Smooth muscle cell (in vitro differentiated cells): ENCODE measurements at regions not wholly inside any gene's neighbourhood (a gene's known extent, or its start where the extent isn't known, plus 50 kb on each side); places are given as distances from the start of the nearest gene placed in this dataset.
A peak's percentile ranks its signal among the peaks of the same experiment; 100 is the strongest.
"Not testable (repeated sequence)": the region's sequence is repeated elsewhere in the genome, so short reads cannot be mapped to it uniquely, and the experiment has no call there.

Experiments
- DNase-seq: peaks from one replicate; lab custom pipeline; 2025; ENCODE audit not compliant: unreplicated experiment; lab: John Stamatoyannopoulos, UW
- H2AFZ ChIP-seq: fragments of 200-600 bp; sonication (generic); 2 replicates; pipeline ENCODE4 v1.6.0; 2016; ENCODE audit warnings: antibody characterized with exemption, low read depth, mild to moderate bottlenecking
- H3F3A ChIP-seq: fragments of 200-600 bp; sonication (generic); 2 replicates; pipeline ENCODE4 v1.6.0; 2017; ENCODE audit warnings: antibody characterized with exemption, low read depth
- H3K27ac ChIP-seq: fragments of 200-600 bp; sonication (generic); 2 replicates; pipeline ENCODE4 v1.5.1; 2016; ENCODE audit warnings: low read depth, mild to moderate bottlenecking
- H3K27me3 ChIP-seq: fragments of 200-600 bp; sonication (generic); 2 replicates; pipeline ENCODE4 v1.6.1; 2016; ENCODE audit warnings: low read depth, mild to moderate bottlenecking
- H3K36me3 ChIP-seq: fragments of 200-600 bp; sonication (generic); 2 replicates; pipeline ENCODE4 v1.5.1; 2016; ENCODE audit warnings: low read depth
- H3K4me1 ChIP-seq: fragments of 200-600 bp; sonication (generic); 2 replicates; pipeline ENCODE4 v1.5.1; 2016; ENCODE audit warnings: low read depth
- H3K4me2 ChIP-seq: fragments of 200-600 bp; sonication (generic); 2 replicates; pipeline ENCODE4 v1.6.0; 2016; ENCODE audit warnings: mild to moderate bottlenecking
- H3K4me3 ChIP-seq: fragments of 200-600 bp; sonication (generic); 2 replicates; pipeline ENCODE4 v1.5.1; 2016; ENCODE audit warnings: mild to moderate bottlenecking
- H3K79me2 ChIP-seq: fragments of 200-600 bp; sonication (generic); 2 replicates; pipeline ENCODE4 v1.6.0; 2016; ENCODE audit warnings: low read depth, mild to moderate bottlenecking
- H3K9ac ChIP-seq: fragments of 200-600 bp; sonication (generic); 2 replicates; pipeline ENCODE4 v1.6.0; 2016; ENCODE audit warnings: low read depth
- H3K9me3 ChIP-seq: fragments of 200-600 bp; sonication (generic); replicated peaks from 2 replicates; pipeline ENCODE4 v1.5.1; 2016; ENCODE audit warnings: low read depth
- H4K20me1 ChIP-seq: fragments of 200-600 bp; sonication (generic); 2 replicates; pipeline ENCODE4 v1.6.0; 2016; ENCODE audit warnings: low read depth
- WGBS: methylation state at CpG from one replicate; pipeline ENCODE4 v1.1.7; 2016; ENCODE audit warnings: low lambda C conversion rate; 5-methylcytosine and 5-hydroxymethylcytosine counted together
- TF ChIP-seq, protein P1 (sequence below): fragments of 200-600 bp; sonication (generic); IDR thresholded peaks from 2 replicates; pipeline ENCODE4 v1.5.1; 2017; ENCODE audit warnings: borderline replicate concordance, mild to moderate bottlenecking, antibody characterized with exemption; ENCODE audit not compliant: insufficient read depth, poor library complexity, severe bottlenecking

DNA sequence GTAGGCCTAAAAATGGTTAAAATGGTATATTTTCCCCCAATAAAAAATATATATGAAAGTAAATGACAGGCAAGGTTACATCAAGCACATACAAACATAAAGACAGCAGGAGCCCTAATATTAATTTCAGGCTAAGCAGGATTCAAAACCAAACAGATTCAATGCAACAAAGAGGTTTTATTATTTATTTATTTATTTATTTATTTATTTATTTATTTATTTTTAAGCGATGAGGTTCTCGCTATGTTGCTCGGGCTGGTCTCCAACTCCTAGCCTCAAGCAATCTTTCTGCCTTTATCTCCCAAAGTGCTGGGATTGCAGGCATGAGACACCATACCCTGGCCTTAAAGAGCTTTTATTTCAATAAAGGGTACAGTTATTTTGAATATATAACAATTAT, 106.4 kb upstream of the SHB start:
- Histone ChIP-seq H3K27ac (no peak overlapping the region), H3F3A (no peaks in the 10 kb centered on the region), H2AFZ (no peak overlapping the region), H3K36me3 (no peaks in the 10 kb centered on the region), H3K4me2 (no peak overlapping the region), H3K4me1 (no peaks in the 10 kb centered on the region), H3K9me3 (no peaks in the 10 kb centered on the region), H3K79me2 (no peaks in the 10 kb centered on the region), H3K27me3 (no peaks in the 10 kb centered on the region), H3K9ac (no peak overlapping the region), H4K20me1 (no peaks in the 10 kb centered on the region), H3K4me3 (no peak overlapping the region)
- 100% methylated on average over 3 of the region's 3 CpGs for WGBS
- TF ChIP-seq, protein P1, sequence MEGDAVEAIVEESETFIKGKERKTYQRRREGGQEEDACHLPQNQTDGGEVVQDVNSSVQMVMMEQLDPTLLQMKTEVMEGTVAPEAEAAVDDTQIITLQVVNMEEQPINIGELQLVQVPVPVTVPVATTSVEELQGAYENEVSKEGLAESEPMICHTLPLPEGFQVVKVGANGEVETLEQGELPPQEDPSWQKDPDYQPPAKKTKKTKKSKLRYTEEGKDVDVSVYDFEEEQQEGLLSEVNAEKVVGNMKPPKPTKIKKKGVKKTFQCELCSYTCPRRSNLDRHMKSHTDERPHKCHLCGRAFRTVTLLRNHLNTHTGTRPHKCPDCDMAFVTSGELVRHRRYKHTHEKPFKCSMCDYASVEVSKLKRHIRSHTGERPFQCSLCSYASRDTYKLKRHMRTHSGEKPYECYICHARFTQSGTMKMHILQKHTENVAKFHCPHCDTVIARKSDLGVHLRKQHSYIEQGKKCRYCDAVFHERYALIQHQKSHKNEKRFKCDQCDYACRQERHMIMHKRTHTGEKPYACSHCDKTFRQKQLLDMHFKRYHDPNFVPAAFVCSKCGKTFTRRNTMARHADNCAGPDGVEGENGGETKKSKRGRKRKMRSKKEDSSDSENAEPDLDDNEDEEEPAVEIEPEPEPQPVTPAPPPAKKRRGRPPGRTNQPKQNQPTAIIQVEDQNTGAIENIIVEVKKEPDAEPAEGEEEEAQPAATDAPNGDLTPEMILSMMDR = no peak
- no peak for DNase-seq

GRCh38 chr9:38172586-38172985, 103.6 kb upstream of the SHB start:
- no peak overlapping the region for H3K4me3 ChIP-seq
- 23% methylated on average over 4 of the region's 4 CpGs for WGBS
- H3K79me2 ChIP-seq = no peaks in the 10 kb centered on the region
- no peaks in the 10 kb centered on the region for H3K4me1 ChIP-seq
- TF ChIP-seq, protein P1 = no peak
- H3F3A ChIP-seq = no peaks in the 10 kb centered on the region
- H2AFZ ChIP-seq = no peak overlapping the region
- no peaks in the 10 kb centered on the region for H4K20me1 ChIP-seq
- H3K9ac ChIP-seq = no peak overlapping the region
- no peaks in the 10 kb centered on the region for H3K9me3 ChIP-seq
- no peak for DNase-seq
- H3K27me3 ChIP-seq = no peaks in the 10 kb centered on the region
- peak overlapping the region; percentile 93 for H3K27ac ChIP-seq
- H3K4me2 ChIP-seq = no peak overlapping the region
- H3K36me3 ChIP-seq = no peaks in the 10 kb centered on the region

DNA sequence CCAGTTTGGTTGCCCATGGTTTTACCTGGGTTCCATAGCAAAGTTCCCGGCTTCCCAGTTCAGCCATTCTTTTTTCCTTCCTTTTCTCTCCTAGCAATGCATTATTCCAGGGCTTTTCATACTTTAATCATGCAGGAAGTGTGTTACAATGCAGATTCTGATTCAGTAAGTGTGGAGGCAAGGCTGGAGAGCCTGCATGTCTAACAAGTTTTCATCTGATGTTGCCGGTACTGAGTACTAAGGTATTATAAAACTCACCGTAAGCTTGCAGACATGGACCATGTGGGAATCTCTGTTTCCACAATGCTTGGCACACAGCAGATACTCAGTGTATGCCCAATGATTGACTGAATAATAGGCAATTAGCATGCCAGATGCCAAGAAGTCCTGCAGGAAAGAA, 102.9 kb upstream of the SHB start:
- Histone ChIP-seq H3K27ac (peak overlapping the region; percentile 93), H4K20me1 (no peaks in the 10 kb centered on the region), H3K9ac (peak overlapping the region; percentile 13), H3K36me3 (no peaks in the 10 kb centered on the region), H3K4me2 (no peak overlapping the region), H3K4me1 (no peaks in the 10 kb centered on the region), H3F3A (no peaks in the 10 kb centered on the region), H3K4me3 (no peak overlapping the region), H3K79me2 (no peaks in the 10 kb centered on the region), H3K9me3 (no peaks in the 10 kb centered on the region), H2AFZ (no peak overlapping the region), H3K27me3 (no peaks in the 10 kb centered on the region)
- TF ChIP-seq, protein P1 = no peak
- WGBS = 76% methylated on average over 3 of the region's 3 CpGs
- no peak for DNase-seq

- H3K9me3 ChIP-seq = no peaks in the 10 kb centered on the region
- H4K20me1 ChIP-seq = no peaks in the 10 kb centered on the region
- H3K79me2 ChIP-seq = no peaks in the 10 kb centered on the region
- H3K4me1 ChIP-seq = no peaks in the 10 kb centered on the region
- WGBS = 70% methylated on average over 5 of the region's 5 CpGs
- H3K27ac ChIP-seq = peak overlapping the region; percentile 93
- TF ChIP-seq, protein P1 = no peak
- H3K36me3 ChIP-seq = no peaks in the 10 kb centered on the region
- H3K9ac ChIP-seq = peak overlapping the region; percentile 13
- H3F3A ChIP-seq = no peaks in the 10 kb centered on the region
- H3K4me3 ChIP-seq = no peak overlapping the region
- no peaks in the 10 kb centered on the region for H3K27me3 ChIP-seq
- no peak overlapping the region for H2AFZ ChIP-seq
- no peak for DNase-seq
- no peak overlapping the region for H3K4me2 ChIP-seq
Observed at GRCh38 chr9:38171538-38171884, 102.5 kb upstream of the SHB start.

DNA sequence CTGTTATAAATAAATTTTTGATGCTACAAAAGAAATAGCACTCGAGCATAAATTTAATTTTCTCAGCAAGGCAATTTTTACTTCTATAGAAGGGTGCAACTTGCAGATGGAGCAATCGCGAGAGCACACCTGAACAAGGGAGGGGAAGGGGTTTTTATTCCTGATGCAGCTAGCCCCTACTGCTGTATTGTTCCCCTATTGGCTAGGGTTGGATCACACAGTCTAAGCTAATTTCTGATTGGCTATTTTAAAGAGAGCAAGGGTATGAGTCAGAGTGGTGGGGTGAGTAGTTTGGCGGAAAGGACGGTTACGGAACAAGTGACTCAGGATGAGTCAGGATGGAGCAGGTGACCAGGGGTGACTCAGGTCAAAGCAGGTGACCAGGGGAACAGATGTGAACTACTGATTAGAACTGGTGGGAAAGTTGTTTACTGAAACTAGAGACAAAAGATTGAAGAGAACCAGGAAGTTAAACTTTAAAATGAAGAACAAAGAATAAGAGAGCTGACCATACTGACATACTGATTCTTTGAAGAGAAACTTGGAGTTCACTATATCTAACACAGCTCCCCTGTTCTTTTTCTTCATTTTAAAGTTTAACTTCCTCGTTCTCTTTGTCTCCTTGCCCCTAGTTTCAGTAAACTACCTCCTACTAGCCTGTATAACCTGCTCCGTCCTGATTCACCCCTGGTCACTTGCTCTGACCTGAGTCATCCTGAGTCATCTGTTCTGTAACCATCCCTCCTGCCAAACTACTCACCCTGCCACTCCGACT, 101.9 kb upstream of the SHB start:
- Histone ChIP-seq H3K9ac (peak overlapping the region; percentile 76), H3K27ac (peak overlapping the region; percentile 93)
- H3K9me3 ChIP-seq, H3K36me3 ChIP-seq, H4K20me1 ChIP-seq, H3K27me3 ChIP-seq, H3F3A ChIP-seq, H3K4me1 ChIP-seq, H3K4me2 ChIP-seq, H3K79me2 ChIP-seq, H3K4me3 ChIP-seq, DNase-seq, H2AFZ ChIP-seq: not testable (repeated sequence)
- 47% methylated on average over 9 of the region's 9 CpGs for WGBS
